B cell (primary cell): ENCODE measurements at regions not wholly inside any gene's neighbourhood (a gene's known extent, or its start where the extent isn't known, plus 50 kb on each side); places are given as distances from the start of the nearest gene placed in this dataset.

Source experiments
- ATAC-seq: fragments of 200-7000 bp; cut with Tn5 transposase; one replicate; pipeline ENCODE4 v1.10.0; 2021; ENCODE audit warnings: low read depth, mild to moderate bottlenecking, moderate number of reproducible peaks, moderate library complexity
- CTCF ChIA-PET: fragments of 350-600 bp; sonication (Branson Sonifier 250); formaldehyde crosslinking; loops from one replicate; lab custom pipeline; 2021; ENCODE audit warnings: antibody characterized with exemption, inconsistent platforms; lab: Charles Lee
- POLR2A ChIA-PET: fragments of 350-600 bp; sonication (Branson Sonifier 250); formaldehyde crosslinking; loops from one replicate; lab custom pipeline; 2021; ENCODE audit warnings: antibody characterized with exemption; lab: Charles Lee
- DNase-seq: peaks from one replicate; pipeline ENCODE4 v3.0.0; 2013
- H2AFZ ChIP-seq: 2 replicates; pipeline ENCODE4 v1.6.1; 2012; ENCODE audit warnings: mild to moderate bottlenecking, low read depth, low read length; ENCODE audit not compliant: insufficient read depth, poor library complexity, severe bottlenecking
- H3K27ac ChIP-seq, 2 donors: 1 replicate in 1 of 2; 2 replicates in 1 of 2; pipeline ENCODE4 v1.5.1; 2012 to 2013; ENCODE audit warnings: low read length in 2 of 2, mild to moderate bottlenecking in 2 of 2, moderate library complexity in 1 of 2
- H3K27me3 ChIP-seq, 4 experiments: fragments of 200-600 bp in 1 of 4; sonication (generic) in 1 of 4; replicated peaks in 1 of 4; 1 replicate in 2 of 4; 2 replicates in 2 of 4; pipeline versions ENCODE4 v1.6.1 to v1.7.0; 2013 to 2016; ENCODE audit warnings: low read length in 3 of 4, mild to moderate bottlenecking in 2 of 4, mixed read lengths in 1 of 4, moderate library complexity in 1 of 4; ENCODE audit not compliant: insufficient read depth in 4 of 4, control insufficient read depth in 3 of 4; ENCODE audit errors: control extremely low read depth in 1 of 4
- H3K36me3 ChIP-seq, 2 experiments: replicated peaks in 1 of 2; 1 replicate in 1 of 2; 2 replicates in 1 of 2; pipeline versions ENCODE4 v1.6.1 to v1.7.1; 2013; ENCODE audit warnings: low read length in 1 of 2; ENCODE audit not compliant: insufficient read depth in 2 of 2, control insufficient read depth in 1 of 2; ENCODE audit errors: control extremely low read depth in 1 of 2, extremely low read depth in 1 of 2
- H3K4me1 ChIP-seq, 2 donors: fragments of 200-600 bp in 1 of 2; sonication (generic) in 1 of 2; 1 replicate in 1 of 2; 2 replicates in 1 of 2; pipeline versions ENCODE4 v1.5.1 to v1.6.1; 2013 to 2017; ENCODE audit warnings: low read length in 2 of 2; ENCODE audit not compliant: control insufficient read depth in 2 of 2, insufficient read depth in 2 of 2
- H3K4me2 ChIP-seq: replicated peaks from 2 replicates; pipeline ENCODE3; 2012; ENCODE audit warnings: mild to moderate bottlenecking, low read depth, low read length; ENCODE audit not compliant: poor library complexity, severe bottlenecking
- H3K4me3 ChIP-seq, 5 experiments: fragments of 200-600 bp in 1 of 5; sonication (generic) in 1 of 5; 1 replicate in 3 of 5; 2 replicates in 2 of 5; pipeline versions ENCODE4 v1.5.1 to v1.7.0; 2011 to 2016; ENCODE audit warnings: low read length in 4 of 5, mild to moderate bottlenecking in 4 of 5, low read depth in 2 of 5, control low read depth in 1 of 5, moderate library complexity in 1 of 5; ENCODE audit not compliant: insufficient read depth in 1 of 5; ENCODE audit errors: control extremely low read depth in 1 of 5, extremely low read depth in 1 of 5
- H3K79me2 ChIP-seq: fragments of 200-600 bp; sonication (generic); one replicate; pipeline ENCODE4 v1.6.0; 2016; ENCODE audit warnings: low read length; ENCODE audit not compliant: control insufficient read depth, insufficient read depth
- H3K9ac ChIP-seq: fragments of 200-600 bp; sonication (generic); 2 replicates; pipeline ENCODE4 v1.6.1; 2017; ENCODE audit warnings: mild to moderate bottlenecking, low read length, moderate library complexity
- H3K9me3 ChIP-seq, 3 donors: one replicate each; pipeline versions ENCODE4 v1.6.1 to v1.7.1; 2013; ENCODE audit warnings: low read length in 2 of 3; ENCODE audit not compliant: control insufficient read depth in 2 of 3, insufficient read depth in 1 of 3; ENCODE audit errors: control extremely low read depth in 1 of 3
- H4K20me1 ChIP-seq: 2 replicates; pipeline ENCODE4 v1.6.0; 2012; ENCODE audit warnings: mild to moderate bottlenecking, low read length; ENCODE audit not compliant: insufficient read depth, control insufficient read depth, poor library complexity, severe bottlenecking
- H3K27ac Mint-ChIP-seq: one replicate; pipeline ENCODE4 v1.8.0; 2021; ENCODE audit warnings: mixed read lengths
- H3K27me3 Mint-ChIP-seq: one replicate; pipeline ENCODE4 v1.8.0; 2021; ENCODE audit warnings: mixed read lengths
- H3K4me1 Mint-ChIP-seq: one replicate; pipeline ENCODE4 v1.8.0; 2021; ENCODE audit warnings: mixed read lengths
- H3K4me3 Mint-ChIP-seq: one replicate; pipeline ENCODE4 v1.8.0; 2021; ENCODE audit warnings: mixed read lengths
- H3K9me3 Mint-ChIP-seq: one replicate; pipeline ENCODE4 v1.8.0; 2022; ENCODE audit warnings: mixed read lengths; ENCODE audit not compliant: insufficient read depth
- EZH2 ChIP-seq: IDR thresholded peaks from 2 replicates; pipeline ENCODE4 v1.6.1; 2012; ENCODE audit warnings: borderline replicate concordance, low read depth, mild to moderate bottlenecking, moderate library complexity, low read length; ENCODE audit not compliant: insufficient read depth, poor library complexity, severe bottlenecking
- WGBS: methylation state at CpG from one replicate; pipeline ENCODE4 v1.1.5; 2013; ENCODE audit warnings: missing lambda C conversion rate; ENCODE audit not compliant: insufficient coverage; 5-methylcytosine and 5-hydroxymethylcytosine counted together
- intact Hi-C: fragments of 100-400 bp; cut with micrococcal nuclease; formaldehyde crosslinking; loops from one replicate; pipeline ENCODE4 v1.10.0; 2022
- TF ChIP-seq, protein P1 (sequence below): fragments of 200-600 bp; IDR thresholded peaks from one replicate; pipeline ENCODE4 v1.8.0; 2022; ENCODE audit warnings: antibody characterized with exemption, mild to moderate bottlenecking

DNA sequence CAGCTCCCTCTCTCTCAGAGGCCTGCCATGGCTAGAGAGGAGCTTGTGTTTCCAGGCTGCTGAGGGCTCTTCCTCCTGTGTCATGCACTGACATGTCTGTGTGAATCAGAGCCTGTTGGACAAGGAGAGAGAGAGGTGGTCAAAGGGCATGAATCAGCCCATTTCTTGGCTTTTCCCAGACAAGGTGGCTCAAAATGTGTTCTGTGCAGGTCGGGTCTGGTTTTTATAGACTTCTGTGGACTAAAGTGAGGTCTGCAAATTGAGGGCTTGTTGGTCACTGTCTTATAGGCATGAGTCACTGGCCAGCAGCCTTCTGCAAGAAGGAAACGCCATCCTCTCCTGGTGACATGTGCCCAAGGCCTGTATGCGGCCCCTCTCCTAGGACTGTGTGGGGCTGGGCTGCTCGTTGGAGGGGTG lies 97.9 kb downstream of the FOXL1 start:
- no peaks in the 10 kb centered on the region for H3K4me1 Mint-ChIP-seq
- DNase-seq = no peak
- ChIA-PET POLR2A (no interaction called here), CTCF (no interaction called here)
- Histone ChIP-seq H3K79me2 (no peaks in the 10 kb centered on the region), H3K9ac (no peak overlapping the region), H3K27ac (no peak overlapping the region), H4K20me1 (no peaks in the 10 kb centered on the region), H3K4me3 (no peak overlapping the region), H2AFZ (no peak overlapping the region), H3K36me3 (no peaks in the 10 kb centered on the region), H3K27me3 (no peaks in the 10 kb centered on the region), H3K4me2 (no peak overlapping the region), H3K4me1 (no peaks in the 10 kb centered on the region), H3K9me3 (peaks cover 0 to 15% (median 0%) of the 10 kb centered on the region in 3 donors)
- H3K9me3 Mint-ChIP-seq = no peaks in the 10 kb centered on the region
- H3K4me3 Mint-ChIP-seq = no peak overlapping the region
- H3K27me3 Mint-ChIP-seq = no peaks in the 10 kb centered on the region
- H3K27ac Mint-ChIP-seq = no peak overlapping the region
- 84% methylated on average over 4 of the region's 4 CpGs for WGBS
- TF ChIP-seq EZH2 = no peak
- TF ChIP-seq, protein P1, sequence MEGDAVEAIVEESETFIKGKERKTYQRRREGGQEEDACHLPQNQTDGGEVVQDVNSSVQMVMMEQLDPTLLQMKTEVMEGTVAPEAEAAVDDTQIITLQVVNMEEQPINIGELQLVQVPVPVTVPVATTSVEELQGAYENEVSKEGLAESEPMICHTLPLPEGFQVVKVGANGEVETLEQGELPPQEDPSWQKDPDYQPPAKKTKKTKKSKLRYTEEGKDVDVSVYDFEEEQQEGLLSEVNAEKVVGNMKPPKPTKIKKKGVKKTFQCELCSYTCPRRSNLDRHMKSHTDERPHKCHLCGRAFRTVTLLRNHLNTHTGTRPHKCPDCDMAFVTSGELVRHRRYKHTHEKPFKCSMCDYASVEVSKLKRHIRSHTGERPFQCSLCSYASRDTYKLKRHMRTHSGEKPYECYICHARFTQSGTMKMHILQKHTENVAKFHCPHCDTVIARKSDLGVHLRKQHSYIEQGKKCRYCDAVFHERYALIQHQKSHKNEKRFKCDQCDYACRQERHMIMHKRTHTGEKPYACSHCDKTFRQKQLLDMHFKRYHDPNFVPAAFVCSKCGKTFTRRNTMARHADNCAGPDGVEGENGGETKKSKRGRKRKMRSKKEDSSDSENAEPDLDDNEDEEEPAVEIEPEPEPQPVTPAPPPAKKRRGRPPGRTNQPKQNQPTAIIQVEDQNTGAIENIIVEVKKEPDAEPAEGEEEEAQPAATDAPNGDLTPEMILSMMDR = no peak
- intact Hi-C loops = no loop called here
- no peak for ATAC-seq

DNA sequence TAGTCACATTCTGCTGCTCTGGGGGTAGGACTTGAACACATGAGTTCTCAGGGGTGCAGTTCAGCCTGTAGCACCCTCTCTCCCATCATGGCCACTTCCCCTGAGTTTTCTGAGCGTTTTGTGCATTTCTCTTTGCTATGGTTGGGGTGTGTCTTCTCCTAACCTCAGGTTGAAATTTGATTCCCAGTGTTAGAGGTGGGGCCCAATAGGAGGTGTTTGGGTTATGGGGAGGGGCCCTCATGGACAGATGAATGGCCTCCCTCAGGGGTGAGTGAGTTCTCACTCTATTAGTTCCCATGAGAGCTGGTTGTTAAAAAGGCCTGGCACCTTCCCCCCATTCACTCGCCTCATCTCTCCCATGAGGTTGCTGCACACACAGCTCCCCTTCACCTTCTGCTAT lies 101.1 kb downstream of the FOXL1 start:
- ChIA-PET POLR2A (no interaction called here), CTCF (no interaction called here)
- H3K79me2 ChIP-seq = no peaks in the 10 kb centered on the region
- ATAC-seq (no peak), DNase-seq (no peak)
- no peak overlapping the region for H2AFZ ChIP-seq
- H3K4me3 Mint-ChIP-seq = no peak overlapping the region
- intact Hi-C loops = no loop called here
- no peaks in the 10 kb centered on the region for H3K4me1 Mint-ChIP-seq
- 77% methylated on average over 1 of the region's 2 CpGs for WGBS
- H3K9ac ChIP-seq = no peak overlapping the region
- H3K9me3 Mint-ChIP-seq = no peaks in the 10 kb centered on the region
- peaks cover 16% of the 10 kb centered on the region for H3K27me3 Mint-ChIP-seq
- H3K9me3 ChIP-seq = peaks cover 0 to 18% (median 0%) of the 10 kb centered on the region in 3 donors
- no peak for TF ChIP-seq EZH2
- TF ChIP-seq, protein P1 = no peak
- H3K27ac Mint-ChIP-seq = no peak overlapping the region
- H3K4me1 ChIP-seq = no peaks in the 10 kb centered on the region
- no peak overlapping the region for H3K27ac ChIP-seq
- H3K4me3 ChIP-seq = no peak overlapping the region
- no peaks in the 10 kb centered on the region for H4K20me1 ChIP-seq
- no peaks in the 10 kb centered on the region for H3K36me3 ChIP-seq
- H3K4me2 ChIP-seq = no peak overlapping the region
- H3K27me3 ChIP-seq = peaks cover 0 to 8% (median 0%) of the 10 kb centered on the region in 4 experiments
